Heart left ventricle (tissue), 13 donors: ENCODE measurements at regions not wholly inside any gene's neighbourhood (a gene's known extent, or its start where the extent isn't known, plus 50 kb on each side); places are given as distances from the start of the nearest gene placed in this dataset.

ENCODE experiments used
- CTCF ChIP-seq, 12 donors: fragments of 200-600 bp; sonication (generic) in 4 of 12; IDR thresholded peaks; one replicate each; pipeline versions ENCODE4 v1.5.0 to v1.8.0; 2018 to 2022; ENCODE audit warnings: antibody characterized with exemption in 12 of 12, mild to moderate bottlenecking in 5 of 12
- POLR2A ChIP-seq, 2 donors: fragments of 450-650 bp; IDR thresholded peaks; one replicate each; pipeline ENCODE4 v1.6.1; 2017; ENCODE audit warnings: antibody characterized with exemption in 2 of 2, mild to moderate bottlenecking in 2 of 2, moderate library complexity in 2 of 2
- donor health status: ischemic (EF 13 %, LVEDD 7.1; RV severe dilation, severe dysfunction).
- donor health status: DM: no; HTN: yes; CAD: no.
- donor health status: DM: no; HTN: no; CAD: no.
- donor health status: ischemic (EF 25% LVEDD 6.9; RV normal size, moderate dysfunction).
- donor health status: ischemic (EF 25% LVEDD 5.7; RV mildly dilated, moderate dysfunction).
- donor health status: ischemic (EF 35%, LVEDD 5.7; RV mildly dilated, moderate dysfunction).
- donor health status: nonischemic (EF 11% LVEDD 7.7; RV severe dilation, severe dysfunction).
- donor health status: DM: yes; HTN: yes; CAD: no.
- donor health status: PGD.
- donor health status: ischemic (EF 29% LVEDD 5.4; RV normal size, mild dysfunction).
- donor health status: nonischemic (EF 23%, LVEDD 6.1; RV moderate dilation, normal function).

- TF ChIP-seq CTCF (IDR thresholded peaks at IDR 0.05) (no peak), POLR2A (IDR thresholded peaks at IDR 0.05) (no peak)
These were observed 66.8 kb upstream of the JUN start for GRCh38 chr1:58850636-58851035.
